Osteoblast (primary cell): ENCODE measurements at regions not wholly inside any gene's neighbourhood (a gene's known extent, or its start where the extent isn't known, plus 50 kb on each side); places are given as distances from the start of the nearest gene placed in this dataset.

Source experiments
- DNase-seq: peaks from one replicate; pipeline ENCODE4 v3.0.0; 2011; ENCODE audit warnings: low spot score, mixed read lengths; ENCODE audit not compliant: insufficient read length; ENCODE audit errors: missing footprints
- H2AFZ ChIP-seq: 2 replicates; pipeline ENCODE4 v1.6.0; 2011; ENCODE audit warnings: mild to moderate bottlenecking, low read length
- H3K27ac ChIP-seq: 2 replicates; pipeline ENCODE4 v1.5.1; 2011; ENCODE audit warnings: mild to moderate bottlenecking, low read depth, low read length, moderate library complexity
- H3K27me3 ChIP-seq: 2 replicates; pipeline ENCODE4 v1.6.0; 2012; ENCODE audit warnings: mild to moderate bottlenecking, control low read depth, inconsistent platforms, low read length, moderate library complexity; ENCODE audit not compliant: insufficient read depth
- H3K36me3 ChIP-seq: 2 replicates; pipeline ENCODE4 v1.5.1; 2011; ENCODE audit warnings: mild to moderate bottlenecking, low read length, control low read depth, moderate library complexity; ENCODE audit not compliant: insufficient read depth
- H3K4me1 ChIP-seq: 2 replicates; pipeline ENCODE4 v1.5.1; 2011; ENCODE audit warnings: mild to moderate bottlenecking, low read length, control low read depth, moderate library complexity; ENCODE audit not compliant: insufficient read depth
- H3K4me2 ChIP-seq: 2 replicates; pipeline ENCODE4 v1.6.0; 2011; ENCODE audit warnings: mild to moderate bottlenecking, low read length; ENCODE audit not compliant: insufficient read depth
- H3K4me3 ChIP-seq: fragments of 200-600 bp; sonication (generic); 3 replicates; pipeline ENCODE4 v1.5.1; 2012; ENCODE audit warnings: mild to moderate bottlenecking, low read length, inconsistent platforms; ENCODE audit not compliant: insufficient read depth
- H3K79me2 ChIP-seq: 2 replicates; pipeline ENCODE4 v1.6.0; 2012; ENCODE audit warnings: mild to moderate bottlenecking, low read length, control low read depth, inconsistent platforms; ENCODE audit not compliant: insufficient read depth
- H3K9me3 ChIP-seq: 2 replicates; pipeline ENCODE4 v1.5.1; 2011; ENCODE audit warnings: low read depth, low read length, control low read depth
- H4K20me1 ChIP-seq: 2 replicates; pipeline ENCODE4 v1.6.0; 2012; ENCODE audit warnings: mild to moderate bottlenecking, low read length, control low read depth; ENCODE audit not compliant: insufficient read depth
- CTCF ChIP-seq: IDR thresholded peaks from 2 replicates; pipeline ENCODE4 v1.5.1; 2011; ENCODE audit warnings: mild to moderate bottlenecking, low read depth, low read length, moderate library complexity; ENCODE audit errors: extremely low read depth

GRCh38 chr10:9010931-9011670, 956.6 kb downstream of the GATA3 start:
- Histone ChIP-seq H3K4me3 (no peak overlapping the region), H3K27ac (no peak overlapping the region), H3K36me3 (no peaks in the 10 kb centered on the region), H3K27me3 (no peaks in the 10 kb centered on the region), H3K4me2 (no peak overlapping the region), H3K4me1 (no peaks in the 10 kb centered on the region), H2AFZ (no peak overlapping the region), H4K20me1 (no peaks in the 10 kb centered on the region), H3K9me3 (no peaks in the 10 kb centered on the region), H3K79me2 (no peaks in the 10 kb centered on the region)
- peak; percentile 37 for DNase-seq
- no peak for TF ChIP-seq CTCF

GRCh38 chr10:9012312-9012711, 957.8 kb downstream of the GATA3 start:
- Histone ChIP-seq H3K79me2 (no peaks in the 10 kb centered on the region), H3K27me3 (no peaks in the 10 kb centered on the region), H3K9me3 (no peaks in the 10 kb centered on the region), H3K4me3 (no peak overlapping the region), H2AFZ (no peak overlapping the region), H3K36me3 (no peaks in the 10 kb centered on the region), H3K4me1 (no peaks in the 10 kb centered on the region), H4K20me1 (no peaks in the 10 kb centered on the region), H3K4me2 (no peak overlapping the region), H3K27ac (no peak overlapping the region)
- DNase-seq = no peak
- TF ChIP-seq CTCF = no peak

- Histone ChIP-seq H3K4me2 (no peak overlapping the region), H3K79me2 (no peaks in the 10 kb centered on the region), H3K9me3 (no peaks in the 10 kb centered on the region), H2AFZ (no peak overlapping the region), H3K4me3 (no peak overlapping the region), H4K20me1 (no peaks in the 10 kb centered on the region), H3K27ac (no peak overlapping the region), H3K27me3 (no peaks in the 10 kb centered on the region), H3K4me1 (no peaks in the 10 kb centered on the region), H3K36me3 (no peaks in the 10 kb centered on the region)
- no peak for DNase-seq
- no peak for TF ChIP-seq CTCF
Measured at GRCh38 chr10:9015005-9015404, 960.5 kb downstream of the GATA3 start.

- no peak overlapping the region for H3K4me2 ChIP-seq
- H3K27me3 ChIP-seq = no peaks in the 10 kb centered on the region
- H3K4me3 ChIP-seq = no peak overlapping the region
- H3K79me2 ChIP-seq = no peaks in the 10 kb centered on the region
- no peak overlapping the region for H3K27ac ChIP-seq
- no peak for TF ChIP-seq CTCF
- H3K36me3 ChIP-seq = no peaks in the 10 kb centered on the region
- no peak overlapping the region for H2AFZ ChIP-seq
- no peaks in the 10 kb centered on the region for H3K4me1 ChIP-seq
- no peaks in the 10 kb centered on the region for H3K9me3 ChIP-seq
- no peak for DNase-seq
- H4K20me1 ChIP-seq = no peaks in the 10 kb centered on the region
Measured at GRCh38 chr10:9015447-9015846, 961.0 kb downstream of the GATA3 start.
